GM12872 (cell line): ENCODE measurements at regions not wholly inside any gene's neighbourhood (a gene's known extent, or its start where the extent isn't known, plus 50 kb on each side); places are given as distances from the start of the nearest gene placed in this dataset.

Experiments
- TF ChIP-seq, protein P1 (sequence below): IDR thresholded peaks from 3 replicates; pipeline ENCODE4 v1.5.1; 2011; ENCODE audit warnings: low read depth, mild to moderate bottlenecking, low read length, moderate library complexity; ENCODE audit not compliant: insufficient read depth

DNA sequence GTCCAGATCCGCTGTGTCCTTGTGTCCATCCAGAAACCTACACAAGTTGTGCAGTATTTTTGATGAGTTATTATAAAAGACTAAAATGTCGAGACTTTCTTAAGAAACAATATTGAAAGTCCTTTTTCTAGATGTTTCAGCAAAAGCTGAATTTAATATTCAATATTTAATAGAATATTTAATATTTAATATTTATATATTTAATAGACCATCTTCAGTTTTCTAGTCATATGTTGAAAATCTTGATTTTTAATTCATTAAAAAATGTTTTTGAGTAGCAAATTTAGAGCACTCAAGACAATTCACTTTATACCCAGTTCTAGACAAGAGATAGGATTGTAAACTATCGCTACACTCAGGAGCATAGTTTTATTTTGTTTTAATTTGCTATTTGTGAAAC is 447.8 kb downstream of the SLITRK5 start:
- TF ChIP-seq, protein P1, sequence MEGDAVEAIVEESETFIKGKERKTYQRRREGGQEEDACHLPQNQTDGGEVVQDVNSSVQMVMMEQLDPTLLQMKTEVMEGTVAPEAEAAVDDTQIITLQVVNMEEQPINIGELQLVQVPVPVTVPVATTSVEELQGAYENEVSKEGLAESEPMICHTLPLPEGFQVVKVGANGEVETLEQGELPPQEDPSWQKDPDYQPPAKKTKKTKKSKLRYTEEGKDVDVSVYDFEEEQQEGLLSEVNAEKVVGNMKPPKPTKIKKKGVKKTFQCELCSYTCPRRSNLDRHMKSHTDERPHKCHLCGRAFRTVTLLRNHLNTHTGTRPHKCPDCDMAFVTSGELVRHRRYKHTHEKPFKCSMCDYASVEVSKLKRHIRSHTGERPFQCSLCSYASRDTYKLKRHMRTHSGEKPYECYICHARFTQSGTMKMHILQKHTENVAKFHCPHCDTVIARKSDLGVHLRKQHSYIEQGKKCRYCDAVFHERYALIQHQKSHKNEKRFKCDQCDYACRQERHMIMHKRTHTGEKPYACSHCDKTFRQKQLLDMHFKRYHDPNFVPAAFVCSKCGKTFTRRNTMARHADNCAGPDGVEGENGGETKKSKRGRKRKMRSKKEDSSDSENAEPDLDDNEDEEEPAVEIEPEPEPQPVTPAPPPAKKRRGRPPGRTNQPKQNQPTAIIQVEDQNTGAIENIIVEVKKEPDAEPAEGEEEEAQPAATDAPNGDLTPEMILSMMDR = no peak

- TF ChIP-seq, protein P1 = no peak
These were observed 453.0 kb downstream of the SLITRK5 start for GRCh38 chr13:88124142-88124541.

- TF ChIP-seq, protein P1 = no peak
These were observed 453.9 kb downstream of the SLITRK5 start for GRCh38 chr13:88125055-88125454.

DNA sequence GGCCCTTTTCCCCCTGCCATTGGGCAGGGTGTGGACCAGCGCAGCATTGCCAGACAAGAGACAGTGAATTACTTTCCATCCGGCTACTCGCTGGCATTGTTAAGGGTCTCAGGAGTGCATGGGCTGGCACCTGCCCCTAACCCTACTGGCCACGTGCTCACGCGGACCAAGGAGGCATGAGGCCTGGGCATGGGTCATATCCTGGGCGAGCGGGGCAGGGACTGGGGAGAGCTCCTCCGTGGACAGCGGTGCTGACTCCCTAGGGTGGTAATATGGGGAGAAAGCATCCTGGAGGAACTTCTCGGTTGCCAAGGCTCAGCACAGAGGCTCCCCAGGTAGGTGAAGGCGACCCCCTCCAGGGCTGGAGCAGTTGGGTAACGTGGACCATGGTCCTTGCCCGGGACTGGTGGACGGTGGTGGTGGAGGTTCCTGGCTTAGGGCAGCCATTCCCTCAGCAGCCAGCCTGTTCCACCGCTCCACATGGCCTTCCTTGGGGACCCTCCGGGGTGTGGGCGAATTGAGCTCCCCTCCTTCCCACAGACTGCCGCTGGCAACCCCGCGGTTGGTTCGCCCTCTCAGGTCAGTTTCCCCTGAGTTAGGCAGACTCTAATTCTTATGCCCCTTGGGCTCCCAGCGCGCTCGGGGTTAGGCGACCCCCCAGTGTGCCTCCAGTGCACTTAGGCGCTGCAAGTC is 465.1 kb downstream of the SLITRK5 start:
- TF ChIP-seq, protein P1 = no peak

- TF ChIP-seq, protein P1 = no peak
These were observed 471.5 kb downstream of the SLITRK5 start for GRCh38 chr13:88142653-88143052.

GRCh38 chr13:88144580-88144979 is 473.4 kb downstream of the SLITRK5 start:
- TF ChIP-seq, protein P1 = no peak

DNA sequence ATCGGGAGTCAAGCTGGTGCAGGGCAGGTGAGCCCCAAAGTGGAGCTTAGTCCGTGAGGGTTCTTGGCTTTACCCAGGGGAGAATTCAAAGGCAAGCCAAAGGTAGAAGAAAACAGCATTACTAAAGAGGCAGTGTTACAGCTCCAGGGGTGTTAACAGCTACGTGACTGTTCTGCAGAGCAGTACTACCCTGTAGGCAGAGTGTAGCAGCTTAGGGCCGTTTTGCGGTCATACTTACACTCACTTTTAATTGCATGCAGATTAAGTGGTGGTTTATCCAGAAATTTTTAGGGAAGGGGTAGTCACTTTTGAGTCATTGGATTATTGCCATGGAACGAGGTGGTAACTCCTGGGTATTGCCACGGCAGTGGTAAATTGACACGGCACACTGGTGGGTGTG is 482.2 kb downstream of the SLITRK5 start:
- TF ChIP-seq, protein P1 = no peak
